GM18909 (cell line): ENCODE measurements at regions not wholly inside any gene's neighbourhood (a gene's known extent, or its start where the extent isn't known, plus 50 kb on each side); places are given as distances from the start of the nearest gene placed in this dataset.

ENCODE experiments used
- ATAC-seq: cut with Tn5 transposase; IDR thresholded peaks from one replicate; pipeline ENCODE4 v1.9.1; 2021; ENCODE audit warnings: mild to moderate bottlenecking; ENCODE audit not compliant: unreplicated experiment, poor library complexity

- ATAC-seq = no peak
Measured at GRCh38 chr4:128606173-128606572, 203.3 kb upstream of the JADE1 start.

GRCh38 chr4:128604840-128605239 lies 204.7 kb upstream of the JADE1 start:
- ATAC-seq = no peak

DNA sequence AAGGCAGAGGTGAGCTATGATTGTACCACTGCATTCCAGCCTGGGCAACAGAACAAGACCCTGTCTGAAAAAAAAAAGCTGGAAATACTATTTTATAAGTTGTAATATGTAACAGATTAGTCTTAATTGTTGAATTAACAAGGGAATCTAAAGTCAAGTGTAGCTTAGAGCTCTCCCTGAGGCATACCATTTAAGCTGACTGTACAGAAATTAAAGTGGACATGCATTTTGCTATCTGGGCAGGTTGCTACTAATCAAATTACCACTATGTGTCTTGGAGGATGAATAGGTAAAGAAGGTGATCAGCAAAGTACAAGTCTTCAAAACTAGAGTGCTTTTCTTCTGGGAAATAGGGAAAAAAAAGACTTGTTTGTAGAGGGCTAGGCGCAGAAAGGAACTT lies 205.3 kb upstream of the JADE1 start:
- no peak for ATAC-seq

DNA sequence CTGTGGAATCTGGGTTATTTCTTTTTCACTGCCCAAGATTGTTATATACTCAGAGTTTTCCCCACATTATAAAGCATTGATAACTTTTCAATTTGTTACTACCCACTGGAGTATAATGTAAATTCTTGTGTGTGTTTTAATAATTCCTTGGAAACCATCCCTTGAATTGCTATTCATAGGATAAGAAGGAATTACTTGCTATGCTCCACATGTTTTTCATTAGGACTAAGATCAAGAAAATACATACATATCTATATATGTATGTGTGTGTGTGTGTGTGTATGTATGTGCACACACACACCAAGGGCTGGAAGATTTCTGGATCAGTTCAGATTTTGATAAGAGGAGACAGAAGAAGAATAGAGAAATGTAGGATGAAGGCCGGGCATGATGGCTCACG lies 206.4 kb upstream of the JADE1 start:
- no peak for ATAC-seq

DNA sequence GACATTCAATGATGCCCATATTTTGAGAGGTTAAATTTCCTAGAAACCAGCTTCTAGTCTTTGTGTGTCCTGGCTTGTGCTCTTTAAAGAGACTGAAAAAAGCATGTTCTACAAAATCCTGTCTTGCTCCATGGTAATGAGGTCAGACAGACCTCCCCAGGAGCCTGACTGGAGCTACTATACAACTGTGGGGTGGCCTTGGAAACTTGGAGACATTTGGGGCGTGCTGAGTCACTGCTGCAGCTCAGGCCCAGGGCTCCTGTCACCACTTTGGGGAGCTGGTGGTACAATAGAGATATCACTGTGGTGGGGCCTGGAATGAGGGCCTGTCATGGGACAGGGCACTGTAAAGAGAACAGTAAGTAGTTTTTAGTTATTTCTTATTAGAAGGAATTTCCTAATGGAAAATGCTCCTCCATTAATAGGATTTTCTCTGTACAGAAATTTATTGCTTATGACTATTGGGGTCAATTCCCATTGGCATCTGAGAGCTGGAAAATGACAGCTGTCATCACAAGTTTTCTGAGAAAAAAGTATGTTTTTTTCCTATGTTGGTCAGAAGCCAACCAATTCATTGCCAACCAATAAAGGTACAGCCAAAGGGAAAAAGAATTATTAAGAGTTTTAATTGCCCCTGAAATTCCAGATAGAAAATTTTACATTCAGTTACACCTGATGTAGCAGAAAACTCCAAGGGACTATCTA lies 207.4 kb upstream of the JADE1 start:
- ATAC-seq = no peak

GRCh38 chr4:128600996-128601871 lies 208.3 kb upstream of the JADE1 start:
- no peak for ATAC-seq

DNA sequence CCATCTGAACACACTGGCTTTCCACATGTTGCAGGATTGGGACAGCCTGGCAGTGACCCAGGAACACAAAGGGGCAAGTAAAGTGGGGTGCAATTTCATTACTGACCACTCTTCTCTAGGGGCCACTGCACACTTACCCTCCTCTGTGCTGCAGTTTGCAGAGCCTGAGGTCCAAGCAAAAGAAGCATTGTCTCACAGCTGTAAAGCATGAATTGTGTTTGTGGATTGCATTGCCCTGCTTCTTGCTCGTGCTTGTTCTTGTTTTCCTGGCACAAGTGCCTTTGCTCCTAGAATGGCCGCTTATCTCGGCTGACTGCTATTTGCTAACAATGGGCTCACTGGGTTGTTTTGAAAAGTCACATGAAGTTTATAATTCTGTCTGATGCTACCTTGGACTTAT lies 209.1 kb upstream of the JADE1 start:
- ATAC-seq = no peak

GRCh38 chr4:128597500-128597899 lies 212.0 kb upstream of the JADE1 start:
- no peak for ATAC-seq

GRCh38 chr4:128596853-128597252 lies 212.6 kb upstream of the JADE1 start:
- no peak for ATAC-seq

DNA sequence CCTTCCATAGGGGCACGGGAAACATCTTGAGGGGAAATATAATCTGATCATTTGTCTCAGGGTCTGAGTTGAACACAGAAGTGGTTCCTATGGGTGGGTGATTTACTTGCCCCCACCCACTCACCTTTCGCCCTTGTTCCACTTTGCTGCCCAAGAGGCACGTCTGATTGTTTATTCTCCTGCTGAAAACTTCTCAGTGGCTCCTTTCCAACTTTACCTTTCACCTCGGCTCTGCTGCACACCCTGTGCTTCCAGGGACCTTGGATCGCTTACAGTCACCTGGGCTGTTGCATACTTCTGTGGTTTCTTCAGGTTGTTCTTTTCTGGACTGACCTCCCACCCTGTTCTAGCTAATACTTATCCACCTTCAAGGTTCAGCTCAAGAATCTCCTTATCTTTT lies 213.4 kb upstream of the JADE1 start:
- no peak for ATAC-seq

- no peak for ATAC-seq
Measured at GRCh38 chr4:128591482-128591881, 218.0 kb upstream of the JADE1 start.

- ATAC-seq = no peak
Measured at GRCh38 chr4:128590773-128591172, 218.7 kb upstream of the JADE1 start.

- ATAC-seq = no peak
Measured at GRCh38 chr4:128590034-128590740, 219.3 kb upstream of the JADE1 start.

DNA sequence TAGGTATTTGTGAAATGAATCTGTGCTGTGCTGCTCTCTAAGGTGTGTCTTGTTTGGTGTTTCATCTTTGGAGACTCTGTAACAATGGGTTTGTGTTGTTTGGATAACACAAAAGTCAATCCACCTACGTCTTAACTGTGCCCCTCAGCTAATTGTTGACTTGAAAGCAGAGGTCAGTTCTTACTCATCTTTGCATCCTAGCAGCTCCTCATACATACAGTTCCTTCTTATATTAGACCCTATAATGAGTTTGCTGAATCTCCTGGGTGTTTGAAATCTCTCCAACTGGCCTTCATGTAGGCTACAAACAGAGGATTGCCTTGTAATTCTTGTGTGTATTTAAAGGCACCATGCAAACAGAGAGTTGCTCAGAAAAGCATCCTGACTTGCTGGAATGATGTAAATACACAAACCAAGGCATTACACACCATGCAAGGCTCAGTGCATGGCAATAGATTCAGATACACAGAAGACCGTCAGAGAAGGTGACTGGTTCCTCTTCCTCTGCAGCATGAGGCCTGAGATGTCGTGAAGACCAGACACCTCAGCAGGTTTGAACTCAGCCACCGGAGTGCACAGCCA lies 220.0 kb upstream of the JADE1 start:
- ATAC-seq = no peak

DNA sequence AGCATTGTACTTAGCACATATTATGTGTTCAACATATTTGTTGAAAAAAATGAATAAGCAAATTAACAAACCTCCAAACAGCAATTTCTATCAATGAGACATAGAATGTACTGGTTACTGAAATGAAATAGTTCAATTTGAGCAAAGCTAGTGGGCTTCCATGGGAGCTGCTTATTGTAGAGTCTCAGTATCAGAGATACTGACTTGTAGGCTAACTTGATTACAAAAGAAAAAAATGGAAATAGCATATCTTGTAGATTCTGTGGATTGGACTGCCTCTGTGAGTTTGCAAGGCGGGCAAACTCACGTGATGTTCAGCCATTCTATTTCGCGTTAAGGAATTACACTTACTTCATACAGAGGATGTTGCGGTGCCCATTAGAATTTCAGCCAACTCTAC lies 222.1 kb upstream of the JADE1 start:
- no peak for ATAC-seq

GRCh38 chr4:128583753-128584712 lies 225.5 kb upstream of the JADE1 start:
- no peak for ATAC-seq

DNA sequence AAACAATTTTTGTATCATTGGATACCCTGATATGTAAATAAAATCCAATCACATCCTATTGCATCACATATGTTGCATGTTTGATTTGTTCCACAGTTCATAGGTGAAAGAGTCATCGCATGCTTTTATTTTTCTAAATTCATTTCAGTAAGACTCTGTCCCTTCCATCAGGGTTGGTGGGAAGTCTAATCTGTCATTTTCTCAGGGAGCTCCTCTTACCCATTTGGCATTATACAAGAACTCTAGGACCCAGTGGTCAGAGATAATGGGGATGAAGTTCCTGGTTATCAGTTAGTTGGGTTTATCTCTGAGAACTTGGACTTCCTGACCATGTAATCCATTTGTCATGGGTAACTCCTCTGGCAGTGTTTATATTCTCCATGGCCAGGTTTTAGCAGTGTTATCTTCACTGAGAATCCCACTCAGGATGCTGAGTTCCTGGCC lies 227.1 kb upstream of the JADE1 start:
- no peak for ATAC-seq

DNA sequence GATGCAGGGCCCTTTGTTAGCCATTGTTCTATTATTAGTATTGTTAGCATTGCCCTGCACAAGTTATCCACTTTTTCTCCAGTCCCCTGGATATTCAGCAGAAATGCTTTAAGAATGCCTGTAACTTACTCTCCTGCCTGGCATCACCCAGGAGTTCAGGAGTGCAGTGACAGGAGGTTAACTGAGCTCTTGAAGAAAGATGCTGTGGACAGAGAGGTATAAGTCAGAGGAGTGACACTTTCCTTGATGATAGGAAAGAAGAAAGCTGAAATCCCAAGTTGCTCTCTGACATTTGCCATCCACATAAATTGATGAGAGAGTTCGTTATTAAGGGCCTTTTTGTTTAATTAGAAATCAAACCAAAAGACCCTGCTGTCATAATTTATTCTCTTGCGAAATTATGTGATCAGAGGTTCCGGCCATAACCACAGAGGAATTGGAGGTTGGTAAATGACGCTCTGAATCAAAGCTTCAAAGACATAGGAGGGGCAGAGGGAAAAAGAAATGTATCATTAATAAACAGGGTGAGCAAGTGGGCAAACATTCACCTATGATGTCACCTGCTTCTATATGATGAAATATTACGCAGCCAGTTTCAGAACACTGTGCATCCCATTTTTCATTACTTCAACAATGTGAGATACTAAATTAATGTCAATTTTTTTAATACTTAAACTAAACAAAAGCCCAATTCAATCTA lies 230.2 kb upstream of the JADE1 start:
- no peak for ATAC-seq

- peak; percentile 96 for ATAC-seq
Measured at GRCh38 chr4:128574706-128575105, 234.8 kb upstream of the JADE1 start.
